Hypothalamus (tissue), 51 donors: ENCODE measurements at regions not wholly inside any gene's neighbourhood (a gene's known extent, or its start where the extent isn't known, plus 50 kb on each side); places are given as distances from the start of the nearest gene placed in this dataset.
"Not testable (repeated sequence)": the region's sequence is repeated elsewhere in the genome, so short reads cannot be mapped to it uniquely, and the experiment has no call there.

Source experiments
- DNase-seq, 51 donors: peaks; one replicate each; lab custom pipeline; 2025; lab: John Stamatoyannopoulos, UW

DNA sequence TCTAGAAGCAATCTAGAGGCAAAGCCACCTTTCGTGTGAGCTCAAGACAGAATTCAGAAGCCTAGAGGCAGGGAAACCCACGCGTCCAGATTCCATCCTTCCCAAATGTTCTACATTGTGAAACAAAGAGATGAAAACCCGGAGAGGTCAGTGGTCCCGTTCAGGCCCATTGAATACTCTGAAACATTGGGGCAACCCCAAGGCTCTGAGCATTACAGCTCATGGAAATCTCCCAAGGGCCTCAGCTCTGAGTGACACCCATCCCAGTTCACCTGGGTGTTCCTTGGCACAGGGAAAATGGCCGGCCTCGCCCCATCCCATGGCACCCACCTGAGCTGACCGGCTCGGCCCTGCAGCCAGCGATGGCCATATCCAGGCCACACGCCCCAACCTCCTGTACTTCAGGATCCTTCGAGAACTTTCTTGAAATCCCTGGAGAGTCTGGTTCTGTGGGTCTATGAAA lies 128.6 kb upstream of the FGF3 start:
- DNase-seq, result no peak

DNA sequence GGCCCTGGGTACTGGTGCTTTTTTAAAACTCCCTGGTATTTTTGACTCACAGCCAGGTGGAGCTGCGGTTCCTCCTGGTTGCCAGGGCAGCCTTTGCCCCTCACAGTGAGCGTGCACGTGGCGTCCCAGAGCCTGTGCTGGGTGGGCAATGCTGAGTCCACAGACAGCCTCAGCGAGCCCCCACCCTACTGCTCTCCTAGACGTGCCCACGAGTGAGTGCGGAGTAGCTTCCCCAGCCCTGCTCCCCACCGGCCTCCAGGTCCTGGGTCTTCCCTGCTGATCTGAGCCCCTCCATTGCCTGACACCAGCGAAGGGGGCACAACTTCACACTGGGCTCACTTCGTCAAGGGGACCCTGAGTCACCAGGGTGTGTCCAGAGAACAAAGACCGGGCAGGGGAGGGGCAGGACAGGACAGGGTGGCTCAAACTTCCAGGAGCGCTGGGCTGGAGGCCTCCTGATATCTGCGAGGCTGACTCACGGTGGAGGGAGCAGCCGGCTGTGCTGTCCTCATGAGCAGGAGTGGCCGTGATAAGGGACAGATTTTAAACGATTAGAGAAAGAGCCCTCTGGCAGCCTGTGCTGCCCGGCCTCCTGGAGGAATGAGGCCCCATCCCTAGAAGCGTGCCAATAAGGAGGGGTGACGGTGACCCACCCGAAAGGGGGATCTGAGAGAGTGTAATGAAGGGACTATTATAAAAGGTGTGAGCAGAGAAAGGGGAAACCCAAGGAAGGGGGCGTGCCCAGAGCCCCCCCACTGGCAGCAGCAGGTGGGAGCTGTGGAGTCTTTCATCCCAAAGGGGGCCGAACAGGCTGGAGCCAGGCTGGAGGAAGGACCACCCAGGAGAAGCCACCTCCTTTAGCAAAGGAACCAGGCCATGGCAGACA lies 129.3 kb upstream of the FGF3 start:
- no peak for DNase-seq

DNA sequence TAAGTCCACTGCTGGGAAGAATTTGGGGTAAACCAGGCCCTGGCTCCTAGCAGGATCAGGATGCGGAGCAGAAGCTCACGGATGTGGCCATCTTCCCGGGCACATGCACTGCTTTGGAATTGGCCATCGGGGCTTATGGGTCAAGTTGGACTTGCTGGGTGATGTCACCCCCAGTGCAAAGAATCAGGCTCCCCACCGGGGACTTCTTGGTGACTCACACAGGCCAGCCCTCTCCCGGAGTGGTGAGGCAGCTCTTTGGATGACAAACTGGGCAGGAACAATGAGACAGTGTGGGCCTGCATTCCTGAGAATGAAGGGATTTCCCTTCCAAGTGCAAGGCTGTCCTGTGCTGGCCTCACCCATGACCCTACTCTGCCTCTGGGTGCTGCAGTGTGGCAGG lies 128.8 kb upstream of the ANO1 start:
- peak in 2 of 51 donors; percentile 3 to 37 for DNase-seq

DNA sequence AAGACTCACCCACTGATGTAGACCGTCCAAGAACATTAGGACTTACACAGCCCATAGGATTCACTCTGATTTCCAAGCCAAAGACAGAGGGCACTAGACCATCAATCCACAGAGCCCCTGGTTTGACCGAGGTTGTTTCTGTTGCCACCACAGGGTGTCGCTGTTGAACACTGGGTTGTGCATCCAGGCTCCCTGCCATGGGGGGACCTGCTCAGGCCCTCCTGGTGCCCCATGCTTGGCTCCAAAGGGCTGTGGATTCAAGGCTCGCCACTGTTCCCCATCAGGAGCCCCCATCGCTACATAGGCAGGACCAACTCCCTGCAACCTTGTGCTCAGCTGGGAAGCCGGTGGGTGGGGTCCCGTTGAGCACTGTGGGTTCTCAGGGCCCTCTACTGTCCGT lies 128.0 kb upstream of the ANO1 start:
- DNase-seq, result no peak

DNA sequence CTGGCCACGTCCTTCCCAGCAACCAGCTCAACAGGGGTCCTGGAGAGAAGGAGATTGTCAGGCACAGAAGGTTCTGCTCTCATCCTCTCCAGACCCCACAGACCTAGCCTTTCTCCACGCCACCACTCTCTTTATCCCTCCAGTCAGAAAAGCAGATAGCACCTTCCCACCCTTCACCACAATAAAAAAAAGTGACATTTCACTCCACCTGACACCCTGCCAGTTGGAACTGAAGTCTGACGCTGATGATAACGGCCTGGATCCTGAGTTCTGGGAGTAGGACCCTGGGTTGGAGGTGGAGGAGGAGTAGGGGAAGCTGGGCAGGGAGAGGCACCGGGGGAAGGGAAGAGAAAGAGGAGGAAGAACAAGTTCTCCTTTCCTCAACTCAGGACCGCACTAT lies 127.5 kb upstream of the ANO1 start:
- DNase-seq, result no peak

DNA sequence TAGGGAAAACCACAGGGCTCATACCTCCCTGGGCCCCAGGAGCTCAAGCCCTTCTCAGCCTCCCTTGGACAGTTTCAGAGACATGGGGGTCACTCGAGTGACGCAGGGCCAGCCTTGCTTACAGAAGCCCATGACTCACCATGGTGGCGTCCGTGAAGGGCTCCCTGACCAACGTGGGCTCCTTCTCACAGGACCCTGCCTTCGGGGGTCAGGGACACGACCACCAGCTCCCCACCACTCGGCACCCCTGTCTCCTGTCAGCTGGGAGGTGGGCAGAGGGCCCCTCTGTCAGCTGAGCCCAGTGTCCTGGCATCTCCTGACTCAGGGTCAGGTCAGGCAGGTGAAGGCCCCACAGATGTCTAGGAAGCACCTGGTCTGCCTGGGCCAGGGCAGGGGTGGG lies 126.3 kb upstream of the ANO1 start:
- DNase-seq, result no peak

DNA sequence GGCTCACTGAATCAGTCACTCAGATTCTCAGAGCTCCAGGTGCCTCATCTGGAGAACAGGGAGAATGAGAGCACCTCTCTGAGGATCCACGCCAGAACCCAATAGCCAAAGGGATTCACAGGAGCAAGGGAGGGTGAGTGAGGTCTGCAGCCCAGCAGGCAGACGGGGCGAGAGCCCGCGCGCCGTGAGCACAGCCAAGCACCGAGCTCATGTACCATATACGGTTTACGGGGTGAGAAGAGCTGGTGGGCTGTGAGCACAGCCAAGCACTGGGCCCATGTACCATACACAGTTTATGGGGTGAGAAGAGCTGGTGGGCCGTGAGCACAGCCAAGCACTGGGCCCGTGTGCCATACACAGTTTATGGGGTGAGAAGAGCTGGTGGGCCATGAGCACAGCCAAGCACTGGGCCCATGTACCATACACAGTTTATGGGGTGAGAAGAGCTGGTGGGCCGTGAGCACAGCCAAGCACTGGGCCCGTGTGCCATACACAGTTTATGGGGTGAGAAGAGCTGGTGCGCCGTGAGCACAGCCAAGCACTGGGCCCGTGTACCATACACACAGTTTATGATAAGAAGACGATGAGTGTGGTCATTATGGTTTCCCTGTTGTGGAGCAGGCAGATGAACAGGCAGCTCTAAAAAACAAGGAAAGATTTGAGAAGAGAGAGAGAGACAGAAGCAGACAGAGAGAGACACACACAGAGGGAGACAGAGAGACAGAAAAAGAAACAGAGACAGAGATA lies 125.7 kb upstream of the ANO1 start:
- not testable (repeated sequence) for DNase-seq

DNA sequence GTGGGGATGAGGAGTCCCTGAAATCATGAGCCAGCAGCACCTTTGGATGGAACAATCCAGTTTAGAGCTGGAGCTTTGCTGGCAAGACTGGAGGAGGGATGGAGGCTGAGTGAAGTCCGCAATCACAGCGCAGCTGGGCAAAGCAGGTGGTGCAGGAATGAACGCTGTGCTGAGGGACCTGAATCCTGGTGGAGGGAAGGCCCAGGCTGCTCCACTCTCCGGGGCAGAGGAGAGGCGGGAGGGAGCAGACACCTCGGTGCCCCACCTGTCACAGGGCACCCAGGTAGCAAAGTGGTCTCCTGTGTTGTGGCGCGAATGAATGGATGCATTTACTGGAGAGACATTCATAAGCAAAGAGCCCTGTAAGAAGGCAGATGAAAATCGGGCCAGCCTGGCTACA lies 124.8 kb upstream of the ANO1 start:
- no peak for DNase-seq

DNA sequence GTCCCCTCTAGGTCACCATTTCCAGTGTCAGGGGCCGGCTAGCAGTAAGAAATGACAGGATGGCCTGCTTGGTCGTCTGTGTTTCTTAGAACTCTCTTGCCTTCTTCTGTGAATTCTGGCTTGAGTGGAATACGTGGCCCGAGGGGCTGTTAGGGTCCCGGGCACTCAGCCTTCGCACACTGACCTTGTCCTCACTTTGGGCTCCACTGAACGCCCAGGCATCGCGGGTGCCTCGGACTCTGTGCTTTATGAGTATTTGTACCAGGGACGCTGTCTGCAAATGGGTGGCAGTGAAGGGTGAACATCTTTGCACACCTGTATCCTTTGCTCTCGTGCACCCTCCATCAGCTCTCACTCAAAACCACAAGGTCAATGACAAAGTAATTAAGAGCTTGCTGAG lies 123.4 kb upstream of the ANO1 start:
- DNase-seq, result no peak

DNA sequence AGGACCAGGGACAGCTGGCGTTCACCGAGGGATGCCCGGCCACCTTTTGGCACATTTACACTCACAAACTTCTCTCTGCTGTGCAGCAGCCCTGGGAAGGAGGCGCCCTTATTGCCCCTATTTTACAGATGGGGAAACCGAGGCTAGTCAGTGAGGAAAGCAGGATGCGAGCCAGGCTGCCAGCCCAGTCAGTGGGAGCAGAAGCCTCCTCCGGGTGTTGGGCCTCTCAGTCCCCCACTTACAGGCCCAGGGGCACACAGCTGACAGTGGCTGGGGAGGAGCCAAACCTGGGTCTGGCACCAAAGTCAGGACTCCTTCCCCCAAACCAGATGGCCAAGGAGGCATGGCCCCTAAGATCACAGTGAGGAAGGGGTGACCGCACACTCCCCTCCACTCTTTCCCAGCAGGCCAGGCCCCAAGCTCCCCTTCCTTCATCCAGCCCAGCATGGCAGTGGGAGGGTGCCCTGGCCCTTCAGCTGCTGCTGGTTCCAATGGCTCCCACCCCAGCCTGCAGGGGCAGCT lies 121.4 kb upstream of the ANO1 start:
- no peak for DNase-seq

DNA sequence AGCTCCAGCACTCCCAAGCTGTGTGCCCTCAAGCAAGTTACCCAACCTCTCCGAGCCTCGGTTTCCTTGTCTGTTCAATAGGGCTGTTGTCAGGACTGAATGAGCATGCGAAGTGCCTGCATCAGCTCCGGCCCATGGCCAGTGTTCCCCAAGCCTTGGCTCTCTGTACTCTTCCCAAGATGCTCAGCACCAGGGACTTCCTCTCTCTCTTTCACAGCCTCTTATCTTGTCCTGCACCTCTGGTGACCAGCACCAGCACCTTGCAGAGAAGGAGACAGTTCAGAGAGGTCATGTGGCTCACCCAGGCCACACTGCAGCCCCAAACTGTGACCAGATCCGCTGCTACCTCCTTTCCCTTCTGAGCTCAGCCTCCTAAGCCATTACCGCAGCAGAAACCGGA lies 120.3 kb upstream of the ANO1 start:
- DNase-seq, result no peak

DNA sequence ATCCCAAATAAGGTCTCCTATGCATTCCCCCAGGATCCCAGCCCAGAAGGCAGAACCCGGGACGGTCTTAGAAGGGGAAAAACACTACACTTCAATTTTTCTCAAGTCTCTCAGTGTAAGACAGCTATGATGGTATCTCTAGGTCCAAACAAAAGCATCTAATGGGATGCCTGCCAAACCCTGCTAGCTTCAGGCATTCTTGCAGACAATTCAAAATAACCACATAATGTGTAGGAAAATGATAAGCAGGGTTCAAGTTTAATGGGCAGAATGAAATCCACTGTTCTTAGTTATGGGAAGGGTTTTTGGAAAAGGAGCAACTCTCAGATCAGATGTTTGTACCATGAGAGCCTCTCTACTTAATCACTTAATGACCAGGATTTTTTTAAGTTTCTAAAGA lies 119.8 kb upstream of the ANO1 start:
- no peak for DNase-seq

DNA sequence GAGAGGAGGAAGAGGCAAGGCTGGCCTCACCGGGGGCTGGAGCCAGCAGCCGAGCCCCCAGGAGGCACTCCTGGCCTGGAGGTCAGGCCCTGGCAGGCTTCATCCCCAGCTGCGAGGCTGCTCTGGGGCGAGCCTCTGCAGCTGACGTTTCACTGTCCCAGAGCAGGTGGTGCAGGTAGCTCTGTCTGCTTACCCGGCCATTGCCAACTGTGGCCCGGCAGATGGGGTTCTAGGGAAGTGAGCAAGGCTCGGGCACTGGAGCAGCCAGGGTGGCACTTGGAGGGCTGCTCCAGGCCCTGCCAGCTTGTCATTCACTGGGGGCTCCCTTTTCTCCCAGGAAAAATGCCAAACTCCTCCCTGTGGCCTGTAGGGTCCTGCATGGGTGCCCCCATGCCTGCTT lies 118.7 kb upstream of the ANO1 start:
- no peak for DNase-seq

DNA sequence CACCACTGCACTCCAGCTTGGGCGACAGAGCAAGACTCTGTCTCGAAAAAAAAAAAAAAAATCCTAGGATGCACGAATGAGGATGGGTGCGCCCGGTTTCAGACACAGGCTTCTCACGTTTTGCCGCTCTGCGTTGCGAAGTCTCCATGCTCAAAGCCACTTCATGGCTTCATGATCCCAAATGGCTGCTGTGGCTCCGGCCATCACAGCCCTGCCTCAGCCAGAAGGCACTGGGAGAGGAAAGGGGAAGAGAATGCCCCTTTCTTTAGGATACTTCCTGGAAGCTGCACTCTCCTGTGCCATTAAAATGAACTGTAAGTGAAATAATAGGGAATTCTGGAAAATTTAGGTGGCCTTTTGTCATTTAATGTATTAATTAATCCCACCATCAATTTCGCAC lies 116.4 kb upstream of the ANO1 start:
- no peak for DNase-seq

DNA sequence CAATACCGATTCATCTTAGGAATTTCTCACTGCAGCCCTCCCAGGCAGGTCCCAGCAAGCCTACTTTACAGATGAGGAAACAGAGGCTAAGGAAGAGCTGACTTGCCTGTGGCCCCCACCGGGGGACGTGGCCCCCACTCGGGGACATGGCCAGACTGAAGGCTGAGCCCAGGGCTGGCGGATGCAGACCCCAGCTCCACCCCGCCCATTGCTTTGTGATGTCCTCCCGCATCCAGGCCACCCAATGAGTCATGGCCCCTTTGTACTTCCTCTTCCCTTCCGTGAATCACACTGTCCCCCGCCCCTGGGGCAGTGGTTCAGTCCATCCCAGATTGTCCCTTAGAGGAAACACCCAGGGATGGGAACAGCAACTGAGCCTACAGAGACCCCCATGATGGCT lies 116.0 kb upstream of the ANO1 start:
- no peak for DNase-seq

DNA sequence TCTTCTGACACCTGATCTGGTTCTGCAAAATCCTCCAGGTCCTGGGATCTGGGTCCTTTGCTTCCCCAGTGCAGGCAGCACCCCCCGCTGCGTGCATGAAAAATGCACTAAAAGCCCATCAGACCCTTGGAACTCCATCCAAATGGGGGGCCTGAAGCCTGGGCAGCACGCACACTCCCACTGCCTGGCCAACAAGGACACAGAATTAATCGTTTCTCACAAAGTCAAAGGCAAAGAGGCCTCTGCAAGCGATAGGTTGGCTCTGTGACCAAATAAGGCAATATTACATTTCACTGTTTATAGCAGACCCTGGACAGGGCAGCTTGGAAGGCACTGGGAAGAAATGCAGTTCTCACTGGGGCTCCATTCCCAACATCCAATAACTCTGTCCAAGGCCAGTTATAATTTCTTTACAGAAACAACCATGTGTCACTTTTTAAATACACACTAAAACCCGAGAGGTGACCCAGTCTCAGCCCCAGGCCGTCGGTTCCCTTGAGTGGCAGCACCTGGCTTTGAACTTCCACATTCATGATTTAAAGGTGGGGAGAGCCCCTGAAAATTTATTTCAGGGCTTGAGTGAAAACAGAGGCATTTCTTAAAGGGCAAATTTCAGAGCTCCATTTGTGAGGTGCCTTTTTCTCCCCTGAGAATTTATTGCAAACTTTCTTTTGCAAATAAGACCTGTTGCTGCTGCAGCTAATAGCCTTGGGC lies 114.4 kb upstream of the ANO1 start:
- DNase-seq, result no peak

DNA sequence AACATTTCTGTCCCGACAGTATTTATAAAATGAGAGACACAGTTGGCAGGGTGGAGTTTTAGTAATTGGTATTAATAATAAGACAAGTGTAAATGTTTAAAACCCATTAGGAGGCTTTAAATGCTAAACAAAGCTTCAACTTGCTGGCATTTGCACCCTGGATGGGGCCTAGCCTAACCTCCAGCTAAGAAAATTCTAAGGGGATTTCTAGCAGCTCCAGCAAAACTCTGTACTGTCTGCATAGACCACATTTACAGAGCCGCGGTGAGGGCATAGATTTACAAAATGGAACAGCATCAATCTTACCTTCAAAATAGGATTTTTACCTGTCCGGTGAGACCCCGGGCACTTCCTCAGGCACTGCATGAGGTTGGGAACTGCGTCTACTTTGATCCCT lies 113.9 kb upstream of the ANO1 start:
- DNase-seq, result no peak

DNA sequence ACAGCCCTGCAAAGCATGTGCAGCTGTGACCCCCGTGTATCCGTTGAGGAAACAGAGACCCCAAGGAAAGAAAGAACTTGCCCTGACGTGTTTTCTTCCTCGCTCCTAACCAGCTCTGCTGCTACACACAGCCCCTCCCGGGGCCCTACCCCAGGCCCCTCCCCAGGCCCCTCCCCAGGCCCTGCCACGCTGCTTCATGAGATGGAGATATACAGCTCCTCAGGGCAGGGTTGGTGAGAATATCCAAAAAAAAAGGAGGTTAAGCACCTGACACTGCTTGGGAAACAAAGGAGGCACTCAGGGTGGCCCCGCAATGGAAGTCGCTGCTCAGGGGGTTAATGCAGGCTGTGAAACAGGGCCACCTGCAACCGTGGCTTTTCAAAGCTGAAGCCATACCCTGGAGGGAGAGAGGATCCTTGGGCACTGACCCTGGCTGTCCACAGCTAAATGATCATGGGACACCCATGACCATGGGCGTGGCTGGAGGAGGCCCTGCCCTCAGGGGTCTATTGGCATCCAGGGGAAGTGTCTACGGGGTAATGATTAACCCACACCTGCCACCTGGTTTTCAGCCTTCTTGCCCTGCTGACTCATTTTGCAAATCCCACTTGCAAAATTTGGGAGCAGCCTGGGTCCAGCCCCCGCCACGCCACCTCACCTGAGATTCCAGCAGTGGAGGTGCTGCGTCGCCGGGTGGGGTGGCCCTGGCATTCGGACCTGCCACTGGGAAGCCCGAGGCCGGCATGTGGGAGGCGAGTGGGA lies 112.1 kb upstream of the ANO1 start:
- DNase-seq, result no peak

DNA sequence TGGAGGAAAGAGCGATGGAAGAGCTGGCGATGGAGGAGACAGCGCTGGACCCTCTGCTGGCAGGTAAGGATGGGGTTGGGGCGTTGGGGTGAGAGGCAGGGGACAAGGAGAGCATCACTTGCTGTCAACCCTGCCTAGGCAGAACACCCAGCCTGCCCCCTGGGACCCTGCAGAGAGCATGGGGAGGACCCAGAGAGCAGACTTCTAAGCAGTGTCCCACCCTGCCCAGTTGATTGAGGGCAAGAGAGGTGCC lies 111.6 kb upstream of the ANO1 start:
- no peak for DNase-seq

DNA sequence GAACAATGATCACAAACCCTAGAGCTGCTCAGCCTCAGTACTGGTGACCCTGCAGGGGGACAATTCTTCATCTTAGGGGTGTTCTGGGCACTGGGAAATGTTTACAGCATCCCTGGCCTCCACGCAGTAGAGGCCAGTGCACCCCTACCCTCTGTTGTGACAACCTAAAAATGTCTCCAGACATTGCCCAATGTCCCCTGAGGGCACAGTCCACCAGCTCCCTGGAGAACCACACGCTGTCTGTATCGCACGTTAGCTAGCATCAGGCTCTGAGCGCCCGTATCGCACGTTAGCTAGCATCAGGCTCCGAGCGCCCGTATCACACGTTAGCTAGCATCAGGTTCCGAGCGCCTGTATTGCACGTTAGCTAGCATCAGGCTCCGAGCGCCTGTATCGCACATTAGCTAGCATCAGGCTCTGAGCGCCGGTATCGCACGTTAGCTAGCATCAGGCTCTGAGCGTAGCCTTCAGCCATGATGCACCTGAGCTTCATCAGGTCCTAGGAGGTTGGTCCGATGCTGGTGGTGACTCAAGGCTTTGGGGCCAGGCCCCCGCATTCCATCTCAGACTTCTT lies 111.1 kb upstream of the ANO1 start:
- DNase-seq, result no peak
